ENCODE measurements at regions not wholly inside any gene's neighbourhood (a gene's known extent, or its start where the extent isn't known, plus 50 kb on each side); places are given as distances from the start of the nearest gene placed in this dataset.

GRCh38 chr5:101976933-101977332 lies 319.2 kb downstream of the SLCO4C1 start:
- Histone ChIP-seq H3K27ac (no peak overlapping the region), H3K36me3 (no peaks in the 10 kb centered on the region), H3K4me3 (no peak overlapping the region), H3K9me3 (no peaks in the 10 kb centered on the region), H3K4me1 (ENCODE audit: control insufficient read depth in 1 of 2, low read depth in 2 of 2) (no peaks in the 10 kb centered on the region), H3K27me3 (replicated peaks; ENCODE audit: insufficient read depth) (no peaks in the 10 kb centered on the region)
- ATAC-seq (ENCODE audit: insufficient number of reproducible peaks, low FRiP score, low read depth): no peak
- DNase-seq (ENCODE audit: low spot score): no peak
- TF ChIP-seq CTCF (IDR thresholded peaks at IDR 0.05): no peak

GRCh38 chr5:101969742-101970141 lies 326.3 kb downstream of the SLCO4C1 start:
- no peak for TF ChIP-seq CTCF (IDR thresholded peaks at IDR 0.05)
- Histone ChIP-seq H3K9me3 (no peaks in the 10 kb centered on the region), H3K4me3 (no peak overlapping the region), H3K4me1 (ENCODE audit: control insufficient read depth in 1 of 2, low read depth in 2 of 2) (no peaks in the 10 kb centered on the region), H3K36me3 (no peaks in the 10 kb centered on the region), H3K27ac (no peak overlapping the region), H3K27me3 (replicated peaks; ENCODE audit: insufficient read depth) (no peaks in the 10 kb centered on the region)
- DNase-seq (ENCODE audit: low spot score): no peak
- no peak for ATAC-seq (ENCODE audit: insufficient number of reproducible peaks, low FRiP score, low read depth)

- Histone ChIP-seq H3K4me3 (no peak overlapping the region), H3K4me1 (ENCODE audit: control insufficient read depth in 1 of 2, low read depth in 2 of 2) (no peaks in the 10 kb centered on the region), H3K27ac (no peak overlapping the region), H3K36me3 (no peaks in the 10 kb centered on the region), H3K9me3 (no peaks in the 10 kb centered on the region), H3K27me3 (replicated peaks; ENCODE audit: insufficient read depth) (no peaks in the 10 kb centered on the region)
- DNase-seq (ENCODE audit: low spot score) (no peak), ATAC-seq (ENCODE audit: insufficient number of reproducible peaks, low FRiP score, low read depth) (no peak)
- no peak for TF ChIP-seq CTCF (IDR thresholded peaks at IDR 0.05)
These were observed 329.6 kb downstream of the SLCO4C1 start for GRCh38 chr5:101966476-101966875.

- no peak overlapping the region for H3K27ac ChIP-seq
- no peaks in the 10 kb centered on the region for H3K9me3 ChIP-seq
- ATAC-seq (ENCODE audit: insufficient number of reproducible peaks, low FRiP score, low read depth): no peak
- H3K4me1 ChIP-seq (ENCODE audit: control insufficient read depth in 1 of 2, low read depth in 2 of 2): no peaks in the 10 kb centered on the region
- no peak for TF ChIP-seq CTCF (IDR thresholded peaks at IDR 0.05)
- no peaks in the 10 kb centered on the region for H3K27me3 ChIP-seq (replicated peaks; ENCODE audit: insufficient read depth)
- no peaks in the 10 kb centered on the region for H3K36me3 ChIP-seq
- H3K4me3 ChIP-seq: no peak overlapping the region
- no peak for DNase-seq (ENCODE audit: low spot score)
These were observed 340.2 kb downstream of the SLCO4C1 start for GRCh38 chr5:101955891-101956290.

- ATAC-seq (ENCODE audit: insufficient number of reproducible peaks, low FRiP score, low read depth) (no peak), DNase-seq (ENCODE audit: low spot score) (no peak)
- no peaks in the 10 kb centered on the region for H3K9me3 ChIP-seq
- no peak for TF ChIP-seq CTCF (IDR thresholded peaks at IDR 0.05)
- no peaks in the 10 kb centered on the region for H3K4me1 ChIP-seq (ENCODE audit: control insufficient read depth in 1 of 2, low read depth in 2 of 2)
- H3K4me3 ChIP-seq: no peak overlapping the region
- H3K36me3 ChIP-seq: no peaks in the 10 kb centered on the region
- H3K27ac ChIP-seq: no peak overlapping the region
- no peaks in the 10 kb centered on the region for H3K27me3 ChIP-seq (replicated peaks; ENCODE audit: insufficient read depth)
These were observed 346.1 kb downstream of the SLCO4C1 start for GRCh38 chr5:101950019-101950418.

Measured in thoracic aorta (tissue), 2 donors.